Epithelial cell of esophagus (primary cell): ENCODE measurements at regions not wholly inside any gene's neighbourhood (a gene's known extent, or its start where the extent isn't known, plus 50 kb on each side); places are given as distances from the start of the nearest gene placed in this dataset.
A peak's percentile ranks its signal among the peaks of the same experiment; 100 is the strongest.

ENCODE experiments used
- DNase-seq: peaks from one replicate; pipeline ENCODE4 v3.0.0; 2010; ENCODE audit warnings: low read depth
- H3K4me3 ChIP-seq: 2 replicates; pipeline ENCODE4 v1.5.1; 2011; ENCODE audit warnings: mild to moderate bottlenecking, low read length, control low read depth
- TF ChIP-seq, protein P1 (sequence below): IDR thresholded peaks from 2 replicates; pipeline ENCODE4 v1.5.1; 2011; ENCODE audit warnings: low read depth, mild to moderate bottlenecking, low read length, control low read depth, inconsistent platforms; ENCODE audit not compliant: insufficient read depth; ENCODE audit errors: missing control alignments

DNA sequence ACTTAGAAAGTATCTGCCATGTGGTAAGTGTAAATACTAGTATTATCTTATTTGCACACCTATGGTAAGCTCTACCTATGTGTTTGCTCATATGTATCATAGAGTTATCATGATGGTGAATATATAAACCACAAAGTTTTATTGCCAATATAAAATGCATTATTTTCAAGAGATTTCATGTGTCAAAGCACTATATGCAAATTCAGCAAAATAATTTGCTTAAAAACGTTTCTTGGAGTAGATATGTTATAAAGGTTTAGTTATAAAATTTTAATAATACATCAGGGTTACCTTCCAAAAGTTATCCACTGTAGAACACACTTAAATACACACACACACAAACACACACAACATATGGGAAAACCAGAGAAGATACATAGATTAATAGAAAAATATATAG lies 1431.7 kb upstream of the C9orf72 start:
- TF ChIP-seq, protein P1, sequence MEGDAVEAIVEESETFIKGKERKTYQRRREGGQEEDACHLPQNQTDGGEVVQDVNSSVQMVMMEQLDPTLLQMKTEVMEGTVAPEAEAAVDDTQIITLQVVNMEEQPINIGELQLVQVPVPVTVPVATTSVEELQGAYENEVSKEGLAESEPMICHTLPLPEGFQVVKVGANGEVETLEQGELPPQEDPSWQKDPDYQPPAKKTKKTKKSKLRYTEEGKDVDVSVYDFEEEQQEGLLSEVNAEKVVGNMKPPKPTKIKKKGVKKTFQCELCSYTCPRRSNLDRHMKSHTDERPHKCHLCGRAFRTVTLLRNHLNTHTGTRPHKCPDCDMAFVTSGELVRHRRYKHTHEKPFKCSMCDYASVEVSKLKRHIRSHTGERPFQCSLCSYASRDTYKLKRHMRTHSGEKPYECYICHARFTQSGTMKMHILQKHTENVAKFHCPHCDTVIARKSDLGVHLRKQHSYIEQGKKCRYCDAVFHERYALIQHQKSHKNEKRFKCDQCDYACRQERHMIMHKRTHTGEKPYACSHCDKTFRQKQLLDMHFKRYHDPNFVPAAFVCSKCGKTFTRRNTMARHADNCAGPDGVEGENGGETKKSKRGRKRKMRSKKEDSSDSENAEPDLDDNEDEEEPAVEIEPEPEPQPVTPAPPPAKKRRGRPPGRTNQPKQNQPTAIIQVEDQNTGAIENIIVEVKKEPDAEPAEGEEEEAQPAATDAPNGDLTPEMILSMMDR = no peak
- no peak for DNase-seq
- no peak overlapping the region for H3K4me3 ChIP-seq

DNA sequence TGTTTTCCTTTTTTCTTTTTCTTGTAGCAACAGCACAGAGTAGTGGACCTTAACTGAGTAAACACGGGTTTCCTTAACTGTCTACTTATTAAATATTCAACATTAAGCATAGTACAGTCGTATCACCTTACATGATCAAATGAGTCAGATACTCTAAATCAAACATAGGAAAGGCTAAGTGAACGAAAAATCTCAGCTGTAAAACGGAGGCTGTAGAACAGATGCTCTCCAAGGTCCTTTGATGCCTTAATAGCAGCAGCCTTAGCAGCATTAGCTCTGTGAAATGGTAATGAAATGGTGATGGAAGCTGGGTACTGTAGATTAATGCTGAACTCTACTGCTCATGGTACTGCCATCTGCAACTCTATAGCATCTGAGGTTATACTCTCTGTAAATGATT lies 1433.3 kb upstream of the C9orf72 start:
- TF ChIP-seq, protein P1 = no peak
- peak; percentile 21 for DNase-seq

DNA sequence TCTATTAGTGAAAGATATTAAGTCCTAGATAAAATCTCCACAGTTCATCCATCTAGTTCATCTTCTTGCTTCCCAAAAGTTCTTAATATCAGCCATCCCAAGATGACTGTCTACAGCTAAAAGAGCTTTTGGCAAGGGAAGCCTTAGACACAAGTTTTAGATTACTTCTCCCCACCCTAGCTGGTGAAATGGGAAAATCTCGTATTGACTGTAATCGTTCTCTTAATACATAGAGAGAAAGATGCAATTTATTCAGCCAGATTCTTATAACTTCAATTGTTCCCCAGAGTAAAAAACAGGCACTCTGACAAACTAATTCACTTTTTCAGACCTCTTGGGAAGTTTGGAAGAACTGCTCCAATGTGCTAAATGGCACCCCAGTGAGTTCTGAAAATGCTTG lies 1439.6 kb upstream of the C9orf72 start:
- TF ChIP-seq, protein P1 = no peak
- no peak for DNase-seq
- no peak overlapping the region for H3K4me3 ChIP-seq

More for the DNA sequence above, 1433.3 kb upstream of the C9orf72 start:
- no peak overlapping the region for H3K4me3 ChIP-seq

DNA sequence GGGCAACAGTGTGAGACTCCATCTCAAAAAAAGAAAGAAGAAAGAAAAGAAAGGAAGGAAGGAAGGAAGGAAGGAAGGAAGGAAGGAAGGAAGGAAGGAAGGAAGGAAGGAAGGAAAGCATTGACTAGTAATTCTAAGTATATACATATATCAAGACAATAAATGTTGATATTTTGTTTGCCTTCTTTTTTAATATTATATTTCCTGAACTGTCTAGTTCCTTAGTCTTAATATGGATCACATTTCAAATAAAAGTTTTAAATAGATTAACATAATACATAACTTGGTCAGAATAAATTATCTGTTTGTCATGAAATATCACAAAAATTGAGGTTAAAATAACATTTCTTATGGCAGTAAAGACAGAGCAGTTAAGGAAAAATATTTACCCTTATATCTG lies 1448.4 kb upstream of the C9orf72 start:
- TF ChIP-seq, protein P1 = no peak
- no peak for DNase-seq
- H3K4me3 ChIP-seq = no peak overlapping the region

DNA sequence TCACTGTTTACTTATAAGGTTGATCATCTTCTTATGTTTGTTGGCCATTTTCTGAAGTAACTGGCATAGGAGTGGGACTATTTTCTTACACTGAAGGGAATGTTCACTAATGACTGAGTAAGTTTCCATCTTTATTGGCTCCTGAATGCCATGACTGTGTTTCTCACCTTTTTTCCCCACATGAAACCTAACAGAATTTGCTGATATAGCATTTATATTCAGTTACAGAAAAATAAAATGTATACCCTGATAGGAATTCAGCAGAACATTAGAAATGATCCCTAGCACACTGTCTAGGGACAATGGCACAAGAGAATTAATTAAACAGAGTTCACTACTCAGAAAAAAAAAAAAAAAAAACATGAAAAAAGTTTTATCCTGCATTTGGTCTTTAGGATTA lies 1465.1 kb upstream of the C9orf72 start:
- TF ChIP-seq, protein P1 = no peak
- DNase-seq = no peak

DNA sequence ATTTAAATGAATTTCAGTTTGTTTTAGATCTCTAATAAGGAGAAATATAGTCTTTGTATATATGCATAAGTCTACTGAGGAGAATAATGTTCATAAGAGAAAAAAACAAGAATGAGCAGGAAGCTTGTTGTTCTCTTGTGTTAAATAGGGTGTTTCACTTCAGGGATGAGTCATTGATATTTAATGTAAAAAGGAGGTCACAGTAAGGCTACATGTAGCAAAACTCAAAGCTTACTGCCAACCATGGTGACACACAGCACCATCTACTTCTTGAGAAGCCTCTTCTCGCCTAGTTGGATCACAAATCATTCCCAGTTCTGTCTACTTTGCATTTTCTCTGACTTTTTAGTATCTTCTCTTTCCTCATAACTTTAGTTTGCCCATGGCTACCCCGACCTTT lies 1466.0 kb upstream of the C9orf72 start:
- H3K4me3 ChIP-seq = no peak overlapping the region
- TF ChIP-seq, protein P1 = no peak
- peak; percentile 75 for DNase-seq

More for the DNA sequence above, 1465.1 kb upstream of the C9orf72 start:
- H3K4me3 ChIP-seq = no peak overlapping the region

DNA sequence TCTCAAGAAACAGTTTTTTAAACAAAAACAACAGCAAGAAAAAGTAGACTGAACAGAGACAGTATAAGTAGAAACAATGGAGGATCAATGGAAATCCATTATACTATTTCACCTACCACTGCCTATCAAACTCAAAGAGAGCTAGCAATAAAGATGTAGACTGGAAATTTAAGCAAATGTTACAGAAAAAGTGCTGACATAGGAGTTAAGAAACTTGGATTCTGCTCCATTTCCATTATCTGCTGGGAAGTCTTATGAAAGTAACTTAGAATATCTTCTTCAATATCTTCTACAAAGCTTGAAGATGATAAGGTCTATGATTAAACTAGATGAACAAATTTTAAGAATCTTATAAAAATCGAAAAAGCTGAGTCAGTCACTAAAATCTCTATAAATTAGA lies 1469.8 kb upstream of the C9orf72 start:
- TF ChIP-seq, protein P1 = no peak
- no peak for DNase-seq
- no peak overlapping the region for H3K4me3 ChIP-seq
